Gastrocnemius medialis (tissue), 4 donors: ENCODE measurements at regions not wholly inside any gene's neighbourhood (a gene's known extent, or its start where the extent isn't known, plus 50 kb on each side); places are given as distances from the start of the nearest gene placed in this dataset.

Experiments used
- ATAC-seq, 2 donors: fragments of 150-250 bp; one replicate each; pipeline ENCODE4 v1.9.1; 2016
- DNase-seq, 2 donors: peaks; one replicate each; pipeline ENCODE4 v3.0.0-alpha.2; 2019
- H3K27ac ChIP-seq, 4 donors: fragments of 200-600 bp; sonication (generic); 1 replicate in 1 of 4; 2 replicates in 3 of 4; pipeline ENCODE4 v1.5.1; 2016 to 2018; ENCODE audit warnings: mild to moderate bottlenecking in 2 of 4, moderate library complexity in 1 of 4
- H3K27me3 ChIP-seq, 3 donors: fragments of 200-600 bp; sonication (generic) in 2 of 3; 1 replicate in 1 of 3; 2 replicates in 2 of 3; pipeline versions ENCODE4 v1.5.1 to v1.6.0; 2016 to 2019; ENCODE audit warnings: mild to moderate bottlenecking in 1 of 3, moderate library complexity in 1 of 3
- H3K36me3 ChIP-seq, 2 donors: fragments of 200-600 bp; sonication (generic) in 1 of 2; one replicate each; pipeline ENCODE4 v1.5.1; 2017 to 2018
- H3K4me1 ChIP-seq, 2 donors: fragments of 200-600 bp; sonication (generic) in 1 of 2; one replicate each; pipeline ENCODE4 v1.5.1; 2016 to 2017; ENCODE audit warnings: mild to moderate bottlenecking in 2 of 2
- H3K4me3 ChIP-seq, 4 donors: fragments of 200-600 bp; sonication (generic) in 3 of 4; 1 replicate in 1 of 4; 2 replicates in 3 of 4; pipeline ENCODE4 v1.5.1; 2016 to 2019; ENCODE audit warnings: mild to moderate bottlenecking in 2 of 4
- H3K9me3 ChIP-seq, 3 donors: fragments of 200-600 bp; sonication (generic) in 2 of 3; 1 replicate in 1 of 3; 2 replicates in 2 of 3; pipeline ENCODE4 v1.5.1; 2016 to 2019
- CTCF ChIP-seq, 5 experiments: fragments of 450-650 bp in 3 of 5; fragments of 200-600 bp in 2 of 5; sonication (generic) in 2 of 5; IDR thresholded peaks in 4 of 5; conservative IDR thresholded peaks in 1 of 5; 1 replicate in 4 of 5; 2 replicates in 1 of 5; pipeline ENCODE4 v1.5.1; 2016 to 2019; ENCODE audit warnings: antibody characterized with exemption in 5 of 5, mild to moderate bottlenecking in 3 of 5, moderate library complexity in 3 of 5
- POLR2A ChIP-seq, 2 donors: fragments of 450-650 bp; IDR thresholded peaks; one replicate each; pipeline ENCODE4 v1.6.1; 2017; ENCODE audit warnings: antibody characterized with exemption in 2 of 2, mild to moderate bottlenecking in 2 of 2, moderate library complexity in 2 of 2
- in situ Hi-C, 4 donors: fragments of 200-750 bp; cut with MboI; loops; one replicate each; pipeline versions ENCODE4 v1.15.0 to v1.8.0; 2017; ENCODE audit warnings: low sequenced_read_pairs in 4 of 4
- intact Hi-C: fragments of 100-400 bp; cut with DNase I; formaldehyde crosslinking; loops from one replicate; pipeline ENCODE4 v1.15.1; 2023; ENCODE audit warnings: low total_unique reads

- in situ Hi-C loops (no loop called here), intact Hi-C loops (no loop called here)
- no peaks in the 10 kb centered on the region for H3K9me3 ChIP-seq
- H3K36me3 ChIP-seq, result no peaks in the 10 kb centered on the region
- ATAC-seq, result no peak
- no peaks in the 10 kb centered on the region for H3K4me1 ChIP-seq
- no peaks in the 10 kb centered on the region for H3K27me3 ChIP-seq
- H3K4me3 ChIP-seq, result no peak overlapping the region
- DNase-seq, result no peak
- TF ChIP-seq POLR2A (IDR thresholded peaks at IDR 0.05) (no peak), CTCF (IDR thresholded peaks at IDR 0.05 in 4 of 5, conservative IDR thresholded peaks at IDR 0.05 in 1 of 5) (no peak)
- no peak overlapping the region for H3K27ac ChIP-seq
Observed at GRCh38 chr12:67211494-67211893, 57.7 kb upstream of the CAND1 start.

DNA sequence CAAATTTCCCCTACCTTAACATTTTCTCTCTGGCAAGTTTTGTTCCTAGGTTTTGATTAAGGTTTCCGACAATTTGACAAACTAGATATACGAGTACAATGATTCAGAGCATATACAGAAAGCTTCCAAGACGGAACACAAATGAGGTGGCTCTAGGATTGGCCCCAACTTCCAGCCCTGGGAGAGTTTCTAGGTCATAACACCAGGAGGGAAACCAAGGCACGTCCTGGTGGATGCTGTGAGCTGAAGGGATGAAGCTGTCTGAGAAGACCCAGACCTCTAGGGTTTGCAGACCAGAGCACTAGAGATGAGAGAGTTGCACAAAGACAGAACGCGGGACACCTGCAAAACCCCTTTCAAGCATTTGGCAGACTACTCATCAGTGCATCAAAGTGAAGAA is 51.5 kb upstream of the CAND1 start:
- no peak for TF ChIP-seq CTCF (IDR thresholded peaks at IDR 0.05 in 4 of 5, conservative IDR thresholded peaks at IDR 0.05 in 1 of 5)
- no peak for TF ChIP-seq POLR2A (IDR thresholded peaks at IDR 0.05)
- no peaks in the 10 kb centered on the region for H3K27me3 ChIP-seq
- no peak overlapping the region for H3K27ac ChIP-seq
- intact Hi-C loops (no loop called here), in situ Hi-C loops (no loop called here)
- H3K4me3 ChIP-seq, result no peak overlapping the region
- H3K36me3 ChIP-seq, result no peaks in the 10 kb centered on the region
- DNase-seq, result no peak
- H3K9me3 ChIP-seq, result no peaks in the 10 kb centered on the region
- no peaks in the 10 kb centered on the region for H3K4me1 ChIP-seq
- ATAC-seq, result no peak
